ENCODE measurements at regions not wholly inside any gene's neighbourhood (a gene's known extent, or its start where the extent isn't known, plus 50 kb on each side); places are given as distances from the start of the nearest gene placed in this dataset.

- H3K27ac ChIP-seq (ENCODE audit: insufficient read depth, low read length) = no peak overlapping the region
- no peaks in the 10 kb centered on the region for H3K27me3 ChIP-seq (ENCODE audit: control insufficient read depth, insufficient read depth, low read length)
- no peaks in the 10 kb centered on the region for H3K4me1 ChIP-seq (ENCODE audit: control insufficient read depth, extremely low read depth, insufficient read depth, low read length)
- TF ChIP-seq EZH2 (IDR thresholded peaks at IDR 0.05; ENCODE audit: low read length, missing control alignments) = no peak
- no peak for TF ChIP-seq CTCF (conservative IDR thresholded peaks at IDR 0.05 in 1 of 2, IDR thresholded peaks at IDR 0.05 in 1 of 2; ENCODE audit: low read depth in 1 of 2, low read length in 2 of 2)
- no peak overlapping the region for H2AFZ ChIP-seq (ENCODE audit: low read length)
- H3K36me3 ChIP-seq (ENCODE audit: control insufficient read depth, insufficient read depth, low read length) = no peaks in the 10 kb centered on the region
- H3K9me3 ChIP-seq (ENCODE audit: control insufficient read depth, insufficient read depth, low read depth, low read length) = no peaks in the 10 kb centered on the region
- no peaks in the 10 kb centered on the region for H3K79me2 ChIP-seq (ENCODE audit: control insufficient read depth, insufficient read depth, low read length)
- H3K4me3 ChIP-seq (replicated peaks in 1 of 4; ENCODE audit: control extremely low read depth in 1 of 4, insufficient read depth in 1 of 4, low read depth in 3 of 4, low read length in 4 of 4) = no peak overlapping the region
- no peak overlapping the region for H3K4me2 ChIP-seq (ENCODE audit: extremely low read depth, insufficient read depth, low read length)
- H4K20me1 ChIP-seq (ENCODE audit: control insufficient read depth, extremely low read depth, insufficient read depth, low read length) = no peaks in the 10 kb centered on the region
- DNase-seq (ENCODE audit: low read depth in 2 of 2) = no peak
- no peak overlapping the region for H3K9ac ChIP-seq (ENCODE audit: insufficient read depth, low read length)
These were observed 178.6 kb downstream of the TMEM18 start for GRCh38 chr2:498493-499178.

GRCh38 chr2:497770-498492 lies 179.3 kb downstream of the TMEM18 start:
- DNase-seq (ENCODE audit: low read depth in 2 of 2) = no peak

More at GRCh38 chr2:497770-498492, 179.3 kb downstream of the TMEM18 start:
- no peak for TF ChIP-seq CTCF (conservative IDR thresholded peaks at IDR 0.05 in 1 of 2, IDR thresholded peaks at IDR 0.05 in 1 of 2; ENCODE audit: low read depth in 1 of 2, low read length in 2 of 2)
- TF ChIP-seq EZH2 (IDR thresholded peaks at IDR 0.05; ENCODE audit: low read length, missing control alignments) = no peak
- Histone ChIP-seq H3K4me2 (ENCODE audit: extremely low read depth, insufficient read depth, low read length) (no peak overlapping the region), H3K9me3 (ENCODE audit: control insufficient read depth, insufficient read depth, low read depth, low read length) (no peaks in the 10 kb centered on the region), H3K79me2 (ENCODE audit: control insufficient read depth, insufficient read depth, low read length) (no peaks in the 10 kb centered on the region), H3K4me1 (ENCODE audit: control insufficient read depth, extremely low read depth, insufficient read depth, low read length) (no peaks in the 10 kb centered on the region), H3K36me3 (ENCODE audit: control insufficient read depth, insufficient read depth, low read length) (no peaks in the 10 kb centered on the region), H3K27me3 (ENCODE audit: control insufficient read depth, insufficient read depth, low read length) (no peaks in the 10 kb centered on the region), H3K4me3 (replicated peaks in 1 of 4; ENCODE audit: control extremely low read depth in 1 of 4, insufficient read depth in 1 of 4, low read depth in 3 of 4, low read length in 4 of 4) (no peak overlapping the region), H3K9ac (ENCODE audit: insufficient read depth, low read length) (no peak overlapping the region), H2AFZ (ENCODE audit: low read length) (no peak overlapping the region), H4K20me1 (ENCODE audit: control insufficient read depth, extremely low read depth, insufficient read depth, low read length) (no peaks in the 10 kb centered on the region), H3K27ac (ENCODE audit: insufficient read depth, low read length) (no peak overlapping the region)
